ENCODE measurements at regions not wholly inside any gene's neighbourhood (a gene's known extent, or its start where the extent isn't known, plus 50 kb on each side); places are given as distances from the start of the nearest gene placed in this dataset.

DNA sequence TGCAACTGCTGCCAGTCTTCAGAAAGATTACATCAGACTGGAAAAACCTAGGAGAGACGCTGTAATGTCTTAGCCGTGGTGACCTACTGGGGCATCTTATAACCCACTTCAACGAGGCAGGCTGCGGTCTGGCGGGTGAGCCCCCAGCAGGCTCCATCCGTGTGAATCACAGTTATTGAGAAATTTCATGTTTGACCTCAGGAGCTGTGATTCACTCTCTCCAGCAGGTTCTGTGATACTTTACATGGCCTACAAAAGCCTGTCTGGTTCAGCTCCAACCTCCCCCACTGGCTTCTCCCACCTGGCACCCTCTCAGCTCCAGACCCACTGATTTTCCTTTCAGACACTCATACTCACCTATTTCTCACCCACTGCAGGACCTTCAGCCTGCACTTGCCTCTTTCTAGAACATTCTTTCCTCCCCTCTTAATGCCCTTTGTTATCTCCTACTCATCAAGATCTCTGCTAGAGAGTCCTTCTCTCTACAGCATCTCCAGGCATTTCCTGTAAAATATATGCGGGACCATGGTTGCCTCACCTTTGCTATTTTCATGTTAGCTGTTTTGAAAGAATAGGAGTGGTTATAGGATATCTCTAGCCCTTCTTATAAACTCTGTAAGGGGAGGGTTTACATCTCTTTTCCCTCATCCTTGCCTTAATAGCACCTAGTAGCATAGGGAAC is 227.9 kb downstream of the MAF start:
- 84% methylated on average over 7 of the region's 7 CpGs for WGBS
- no peaks in the 10 kb centered on the region for H3K27me3 ChIP-seq (ENCODE audit: control insufficient read depth, insufficient read depth)
- intact Hi-C loops (cut with DNase I): no loop called here
- no peak overlapping the region for H3K27ac ChIP-seq (ENCODE audit: low read length)
- DNase-seq: no peak
- H3K9me3 ChIP-seq (ENCODE audit: control insufficient read depth, low read length): no peaks in the 10 kb centered on the region
- H3K4me1 ChIP-seq (ENCODE audit: control insufficient read depth, insufficient read depth, low read length): no peaks in the 10 kb centered on the region
- no peak overlapping the region for H3K4me3 ChIP-seq (ENCODE audit: low read length)
- ATAC-seq: no peak

- 96% methylated on average over 2 of the region's 2 CpGs for WGBS
- H3K27me3 ChIP-seq (ENCODE audit: control insufficient read depth, insufficient read depth): no peaks in the 10 kb centered on the region
- intact Hi-C loops (cut with DNase I): no loop called here
- ATAC-seq: no peak
- H3K27ac ChIP-seq (ENCODE audit: low read length): no peak overlapping the region
- DNase-seq: no peak
- no peaks in the 10 kb centered on the region for H3K4me1 ChIP-seq (ENCODE audit: control insufficient read depth, insufficient read depth, low read length)
- H3K9me3 ChIP-seq (ENCODE audit: control insufficient read depth, low read length): no peaks in the 10 kb centered on the region
- H3K4me3 ChIP-seq (ENCODE audit: low read length): no peak overlapping the region
These were observed 229.8 kb downstream of the MAF start for GRCh38 chr16:79370736-79371135.

- WGBS: 65% methylated on average over 3 of the region's 3 CpGs
- intact Hi-C loops (cut with DNase I): no loop called here
- Histone ChIP-seq H3K9me3 (ENCODE audit: control insufficient read depth, low read length) (no peaks in the 10 kb centered on the region), H3K27ac (ENCODE audit: low read length) (no peak overlapping the region), H3K4me1 (ENCODE audit: control insufficient read depth, insufficient read depth, low read length) (no peaks in the 10 kb centered on the region), H3K4me3 (ENCODE audit: low read length) (no peak overlapping the region), H3K27me3 (ENCODE audit: control insufficient read depth, insufficient read depth) (no peaks in the 10 kb centered on the region)
- no peak for ATAC-seq
- no peak for DNase-seq
These were observed 230.7 kb downstream of the MAF start for GRCh38 chr16:79369796-79370195.

GRCh38 chr16:79367822-79368221 is 232.7 kb downstream of the MAF start:
- Histone ChIP-seq H3K9me3 (ENCODE audit: control insufficient read depth, low read length) (no peaks in the 10 kb centered on the region), H3K27ac (ENCODE audit: low read length) (no peak overlapping the region), H3K27me3 (ENCODE audit: control insufficient read depth, insufficient read depth) (no peaks in the 10 kb centered on the region), H3K4me3 (ENCODE audit: low read length) (no peak overlapping the region), H3K4me1 (ENCODE audit: control insufficient read depth, insufficient read depth, low read length) (no peaks in the 10 kb centered on the region)
- ATAC-seq (no peak), DNase-seq (no peak)
- intact Hi-C loops (cut with DNase I): no loop called here
- WGBS: 59% methylated on average over 5 of the region's 5 CpGs

- WGBS: 78% methylated on average over 1 of the region's 1 CpG
- ATAC-seq (no peak), DNase-seq (no peak)
- Histone ChIP-seq H3K9me3 (ENCODE audit: control insufficient read depth, low read length) (no peaks in the 10 kb centered on the region), H3K4me1 (ENCODE audit: control insufficient read depth, insufficient read depth, low read length) (no peaks in the 10 kb centered on the region), H3K27ac (ENCODE audit: low read length) (no peak overlapping the region), H3K27me3 (ENCODE audit: control insufficient read depth, insufficient read depth) (no peaks in the 10 kb centered on the region), H3K4me3 (ENCODE audit: low read length) (no peak overlapping the region)
- intact Hi-C loops (cut with DNase I): no loop called here
These were observed 233.9 kb downstream of the MAF start for GRCh38 chr16:79366635-79367034.

DNA sequence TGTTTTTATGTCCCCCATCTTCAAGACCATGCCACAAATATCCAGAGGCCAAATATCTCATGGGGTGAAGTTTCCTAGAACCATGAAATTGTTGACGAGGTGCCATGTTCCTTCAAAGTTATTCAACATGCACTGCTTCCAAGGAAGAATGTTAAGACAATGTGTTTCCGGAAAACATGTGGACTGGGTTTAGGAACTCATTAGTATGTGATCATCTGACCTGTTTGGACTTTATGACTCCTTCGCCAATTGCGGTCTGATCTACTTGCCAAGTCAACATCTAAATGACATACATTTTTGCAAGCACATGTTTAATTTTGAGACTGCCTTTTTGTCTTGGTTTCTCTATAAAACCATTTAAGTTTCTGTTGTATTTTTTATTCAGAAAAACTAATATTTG is 234.8 kb downstream of the MAF start:
- intact Hi-C loops (cut with DNase I): no loop called here
- no peak for ATAC-seq
- Histone ChIP-seq H3K27me3 (ENCODE audit: control insufficient read depth, insufficient read depth) (no peaks in the 10 kb centered on the region), H3K4me1 (ENCODE audit: control insufficient read depth, insufficient read depth, low read length) (no peaks in the 10 kb centered on the region), H3K9me3 (ENCODE audit: control insufficient read depth, low read length) (no peaks in the 10 kb centered on the region), H3K27ac (ENCODE audit: low read length) (no peak overlapping the region), H3K4me3 (ENCODE audit: low read length) (no peak overlapping the region)
- no peak for DNase-seq
- 93% methylated on average over 4 of the region's 4 CpGs for WGBS

GRCh38 chr16:79363484-79363883 is 237.1 kb downstream of the MAF start:
- 85% methylated on average over 2 of the region's 2 CpGs for WGBS
- Histone ChIP-seq H3K27ac (ENCODE audit: low read length) (no peak overlapping the region), H3K9me3 (ENCODE audit: control insufficient read depth, low read length) (no peaks in the 10 kb centered on the region), H3K4me3 (ENCODE audit: low read length) (no peak overlapping the region), H3K27me3 (ENCODE audit: control insufficient read depth, insufficient read depth) (no peaks in the 10 kb centered on the region), H3K4me1 (ENCODE audit: control insufficient read depth, insufficient read depth, low read length) (no peaks in the 10 kb centered on the region)
- intact Hi-C loops (cut with DNase I): no loop called here
- no peak for DNase-seq
- ATAC-seq: no peak

DNA sequence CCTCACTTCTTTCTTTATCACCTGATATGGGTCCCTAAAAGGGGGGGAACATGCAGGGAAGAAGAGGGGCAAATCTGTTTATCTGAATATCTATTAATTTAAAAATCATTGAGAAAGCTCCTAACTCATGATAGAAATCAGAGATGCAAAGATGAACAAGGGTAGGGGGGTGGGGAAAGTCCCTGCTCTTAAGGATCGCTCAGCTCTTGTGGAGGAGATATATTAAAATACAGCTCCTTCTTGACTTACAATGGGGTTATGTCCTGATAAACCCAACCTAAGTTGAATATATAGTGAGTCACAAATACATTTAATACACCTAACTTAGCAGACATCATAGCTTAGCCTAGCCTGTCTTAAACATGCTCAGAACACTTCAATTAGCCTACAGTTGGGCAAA is 237.5 kb downstream of the MAF start:
- Histone ChIP-seq H3K27me3 (ENCODE audit: control insufficient read depth, insufficient read depth) (no peaks in the 10 kb centered on the region), H3K9me3 (ENCODE audit: control insufficient read depth, low read length) (no peaks in the 10 kb centered on the region), H3K27ac (ENCODE audit: low read length) (no peak overlapping the region), H3K4me1 (ENCODE audit: control insufficient read depth, insufficient read depth, low read length) (no peaks in the 10 kb centered on the region), H3K4me3 (ENCODE audit: low read length) (no peak overlapping the region)
- intact Hi-C loops (cut with DNase I): no loop called here
- DNase-seq: no peak
- WGBS: 100% methylated on average over 1 of the region's 1 CpG
- ATAC-seq: no peak

DNA sequence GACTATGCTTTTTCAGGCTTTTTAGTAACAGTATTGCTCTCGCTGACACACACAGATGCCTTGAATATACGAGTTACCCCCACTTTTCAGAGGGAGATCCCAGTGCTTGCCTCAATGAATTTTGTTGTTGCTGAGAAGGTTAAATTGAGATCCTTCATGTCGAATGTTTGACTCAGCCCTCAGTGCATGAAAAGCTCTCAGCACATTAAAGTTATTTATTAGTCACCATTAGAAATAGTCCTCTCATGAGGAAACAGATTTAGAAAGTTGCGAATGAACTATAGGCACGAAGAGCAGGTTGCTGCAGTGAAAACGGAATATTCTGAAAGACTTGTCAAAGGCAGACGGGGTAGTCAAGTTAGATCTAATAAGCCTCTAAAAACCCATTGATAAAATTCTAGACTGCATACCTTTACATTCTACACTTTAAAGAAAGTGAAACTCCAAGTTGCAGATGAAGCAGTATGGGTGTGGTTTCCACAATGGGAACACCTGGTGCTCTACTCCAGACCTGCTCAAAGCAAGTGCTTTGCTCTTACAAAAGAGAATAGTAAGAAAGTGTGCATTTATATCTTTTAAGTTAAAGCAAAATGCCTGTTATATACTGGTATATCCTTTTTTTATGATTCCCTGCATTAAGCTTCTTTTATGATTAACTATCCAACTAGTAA is 238.1 kb downstream of the MAF start:
- no peak overlapping the region for H3K27ac ChIP-seq (ENCODE audit: low read length)
- WGBS: 91% methylated on average over 7 of the region's 7 CpGs
- no peaks in the 10 kb centered on the region for H3K4me1 ChIP-seq (ENCODE audit: control insufficient read depth, insufficient read depth, low read length)
- ATAC-seq: no peak
- H3K4me3 ChIP-seq (ENCODE audit: low read length): no peak overlapping the region
- H3K9me3 ChIP-seq (ENCODE audit: control insufficient read depth, low read length): no peaks in the 10 kb centered on the region
- intact Hi-C loops (cut with DNase I): no loop called here
- DNase-seq: no peak
- H3K27me3 ChIP-seq (ENCODE audit: control insufficient read depth, insufficient read depth): no peaks in the 10 kb centered on the region

DNA sequence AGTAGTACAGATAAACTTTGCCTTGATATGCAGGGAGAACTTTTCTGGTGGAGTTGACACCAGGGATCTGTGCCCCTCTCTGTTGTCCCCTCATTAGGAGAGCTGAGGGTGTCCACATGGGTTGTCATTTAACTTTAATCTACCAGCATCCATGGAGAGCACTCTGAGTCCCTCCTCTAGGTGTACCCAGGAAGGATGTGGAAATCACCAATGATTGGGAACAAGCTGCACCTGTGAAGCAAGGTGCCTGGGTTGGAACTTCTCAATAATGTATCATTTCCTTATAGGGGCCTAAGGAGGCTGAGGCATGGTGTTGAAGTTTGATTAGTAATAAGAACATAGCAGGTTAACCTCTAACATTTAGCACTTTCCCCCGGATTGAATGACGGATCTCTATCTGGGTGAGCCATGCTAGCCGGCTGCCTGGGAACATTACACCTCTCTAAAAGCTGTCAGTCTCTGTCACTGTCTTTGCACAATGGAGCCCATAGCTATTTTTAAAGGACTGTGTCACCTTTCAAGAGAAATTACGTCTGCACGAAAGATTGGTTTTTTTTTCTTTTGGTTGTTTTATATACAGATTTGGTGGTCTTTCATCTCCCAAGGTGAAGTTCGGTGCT is 239.3 kb downstream of the MAF start:
- intact Hi-C loops (cut with DNase I): no loop called here
- Histone ChIP-seq H3K4me3 (ENCODE audit: low read length) (no peak overlapping the region), H3K27ac (ENCODE audit: low read length) (no peak overlapping the region), H3K4me1 (ENCODE audit: control insufficient read depth, insufficient read depth, low read length) (no peaks in the 10 kb centered on the region), H3K9me3 (ENCODE audit: control insufficient read depth, low read length) (no peaks in the 10 kb centered on the region), H3K27me3 (ENCODE audit: control insufficient read depth, insufficient read depth) (no peaks in the 10 kb centered on the region)
- ATAC-seq (no peak), DNase-seq (no peak)
- WGBS: 71% methylated on average over 6 of the region's 6 CpGs

DNA sequence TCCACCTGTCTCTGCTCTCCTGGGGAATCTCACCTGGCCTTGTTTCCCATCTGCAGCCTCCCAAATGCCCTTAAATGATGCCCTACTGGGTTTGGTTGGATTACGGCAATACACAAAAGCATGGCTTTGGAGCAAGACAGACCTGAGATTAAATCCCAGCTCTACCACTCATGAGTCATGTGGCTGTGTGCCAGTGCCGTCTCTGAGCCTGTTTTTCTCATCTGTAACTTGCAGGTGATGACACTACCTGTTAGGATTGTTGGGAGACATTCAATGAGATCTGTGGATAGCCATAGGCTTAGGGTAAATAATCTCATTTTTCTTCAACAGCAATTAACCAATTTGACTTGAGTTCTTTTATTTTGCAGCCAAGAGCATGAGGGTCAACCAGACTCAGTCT is 240.3 kb downstream of the MAF start:
- no peak overlapping the region for H3K27ac ChIP-seq (ENCODE audit: low read length)
- ATAC-seq (no peak), DNase-seq (no peak)
- intact Hi-C loops (cut with DNase I): no loop called here
- peaks cover under 1% of the 10 kb centered on the region for H3K4me1 ChIP-seq (ENCODE audit: control insufficient read depth, insufficient read depth, low read length)
- H3K4me3 ChIP-seq (ENCODE audit: low read length): no peak overlapping the region
- H3K27me3 ChIP-seq (ENCODE audit: control insufficient read depth, insufficient read depth): no peaks in the 10 kb centered on the region
- 88% methylated on average over 2 of the region's 2 CpGs for WGBS
- H3K9me3 ChIP-seq (ENCODE audit: control insufficient read depth, low read length): no peaks in the 10 kb centered on the region

Data from right cardiac atrium (tissue), 5 donors.